HL-60 (cell line): ENCODE measurements at regions not wholly inside any gene's neighbourhood (a gene's known extent, or its start where the extent isn't known, plus 50 kb on each side); places are given as distances from the start of the nearest gene placed in this dataset.
A peak's percentile ranks its signal among the peaks of the same experiment; 100 is the strongest.

ENCODE experiments used
- DNase-seq, 2 experiments: peaks; one replicate each; pipeline ENCODE4 v3.0.0-alpha.2; 2010 to 2020; ENCODE audit warnings: low read depth in 1 of 2, low spot score in 1 of 2
- H3K27ac ChIP-seq: fragments of 250-450 bp; sonication (Bioruptor Pico); replicated peaks from 2 replicates; pipeline ENCODE4 v1.5.1; 2020; ENCODE audit warnings: mild to moderate bottlenecking, moderate library complexity
- H3K27me3 ChIP-seq: fragments of 250-450 bp; sonication (Bioruptor Pico); 2 replicates; pipeline ENCODE4 v1.5.1; 2021; ENCODE audit warnings: mild to moderate bottlenecking, moderate library complexity; ENCODE audit not compliant: insufficient read depth, poor library complexity, severe bottlenecking
- H3K4me3 ChIP-seq: replicated peaks from 2 replicates; pipeline ENCODE4 v1.5.1; 2011; ENCODE audit warnings: mild to moderate bottlenecking, control low read depth, low read length; ENCODE audit not compliant: insufficient read depth
- CTCF ChIP-seq: IDR thresholded peaks from one replicate; pipeline ENCODE4 v1.5.1; 2011; ENCODE audit warnings: low read length, control low read depth, inconsistent platforms; ENCODE audit not compliant: insufficient read depth
- GABPA ChIP-seq: IDR thresholded peaks from 2 replicates; pipeline ENCODE4 v1.6.1; 2012; ENCODE audit warnings: low read depth
- POLR2AphosphoS5 ChIP-seq: IDR thresholded peaks from 2 replicates; pipeline ENCODE4 v1.6.1; 2012; ENCODE audit warnings: low read depth
- REST ChIP-seq: IDR thresholded peaks from 2 replicates; pipeline ENCODE4 v1.6.1; 2012; ENCODE audit warnings: low read depth; ENCODE audit not compliant: insufficient replicate concordance
- SPI1 ChIP-seq: IDR thresholded peaks from 2 replicates; pipeline ENCODE4 v1.6.1; 2012; ENCODE audit warnings: low read depth, mild to moderate bottlenecking, borderline replicate concordance

GRCh38 chr7:18345641-18346234, 149.8 kb upstream of the HDAC9 start:
- Histone ChIP-seq H3K27me3 (no peaks in the 10 kb centered on the region), H3K27ac (no peak overlapping the region), H3K4me3 (no peak overlapping the region)
- DNase-seq: peak in 1 of 2 experiments; percentile 46
- TF ChIP-seq POLR2AphosphoS5: no peak
- no peak for TF ChIP-seq REST
- peak; percentile 57 for TF ChIP-seq CTCF
- no peak for TF ChIP-seq GABPA

- H3K27me3 ChIP-seq: no peaks in the 10 kb centered on the region
- TF ChIP-seq SPI1: no peak
- TF ChIP-seq POLR2AphosphoS5: no peak
- TF ChIP-seq REST: no peak
- no peak for TF ChIP-seq GABPA
- TF ChIP-seq CTCF: no peak
- no peak overlapping the region for H3K4me3 ChIP-seq
- DNase-seq: no peak
- no peak overlapping the region for H3K27ac ChIP-seq
Measured at GRCh38 chr7:18347170-18347569, 148.4 kb upstream of the HDAC9 start.

- Histone ChIP-seq H3K4me3 (no peak overlapping the region), H3K27me3 (no peaks in the 10 kb centered on the region), H3K27ac (no peak overlapping the region)
- no peak for TF ChIP-seq POLR2AphosphoS5
- TF ChIP-seq SPI1: no peak
- TF ChIP-seq CTCF: no peak
- TF ChIP-seq GABPA: no peak
- TF ChIP-seq REST: no peak
- no peak for DNase-seq
Measured at GRCh38 chr7:18350678-18351077, 144.9 kb upstream of the HDAC9 start.
